GM21737 (cell line): ENCODE measurements at regions not wholly inside any gene's neighbourhood (a gene's known extent, or its start where the extent isn't known, plus 50 kb on each side); places are given as distances from the start of the nearest gene placed in this dataset.
"Not testable (repeated sequence)": the region's sequence is repeated elsewhere in the genome, so short reads cannot be mapped to it uniquely, and the experiment has no call there.

Source experiments
- ATAC-seq: cut with Tn5 transposase; IDR thresholded peaks from one replicate; pipeline ENCODE4 v1.9.1; 2021; ENCODE audit warnings: mild to moderate bottlenecking, moderate library complexity; ENCODE audit not compliant: unreplicated experiment

DNA sequence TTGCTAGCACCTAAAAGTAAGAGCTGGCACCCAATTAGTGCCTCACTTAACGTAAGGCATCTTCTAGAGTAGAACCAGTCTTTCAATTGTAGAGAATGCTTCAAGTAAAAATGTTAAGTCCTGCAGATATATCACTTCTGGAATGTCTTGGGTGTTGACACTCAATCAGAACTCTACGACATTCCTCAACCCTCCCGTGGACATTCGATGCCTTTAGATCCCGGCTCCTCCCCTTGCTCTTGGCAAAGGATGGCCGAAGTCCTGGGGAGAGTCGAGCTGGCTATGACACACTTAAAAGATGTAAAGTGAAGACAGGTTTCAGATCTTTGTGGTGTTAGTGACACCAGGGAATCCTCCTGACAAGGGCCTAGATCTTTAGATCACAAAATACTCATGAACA, 87.5 kb upstream of the ERCC6L2 start:
- no peak for ATAC-seq

DNA sequence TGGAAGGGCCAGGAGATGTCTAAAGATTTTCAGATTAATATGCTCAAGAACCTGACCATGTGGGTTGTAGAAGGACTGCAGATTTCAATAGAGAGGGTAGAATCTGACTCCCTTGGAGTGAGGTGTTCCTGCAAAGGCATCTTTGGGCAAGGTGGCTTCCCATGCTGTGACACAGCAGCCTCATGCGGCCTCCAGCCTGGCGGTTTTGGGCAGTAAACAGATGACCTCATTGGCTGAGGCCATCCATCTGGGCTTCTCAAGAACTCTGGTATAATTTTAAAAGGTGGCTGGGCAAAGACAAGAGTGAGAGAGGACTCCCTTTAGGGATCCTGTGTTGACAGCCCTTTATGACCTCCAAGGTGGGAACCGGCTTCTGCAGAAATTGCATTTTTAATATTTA, 90.3 kb upstream of the ERCC6L2 start:
- ATAC-seq: no peak

DNA sequence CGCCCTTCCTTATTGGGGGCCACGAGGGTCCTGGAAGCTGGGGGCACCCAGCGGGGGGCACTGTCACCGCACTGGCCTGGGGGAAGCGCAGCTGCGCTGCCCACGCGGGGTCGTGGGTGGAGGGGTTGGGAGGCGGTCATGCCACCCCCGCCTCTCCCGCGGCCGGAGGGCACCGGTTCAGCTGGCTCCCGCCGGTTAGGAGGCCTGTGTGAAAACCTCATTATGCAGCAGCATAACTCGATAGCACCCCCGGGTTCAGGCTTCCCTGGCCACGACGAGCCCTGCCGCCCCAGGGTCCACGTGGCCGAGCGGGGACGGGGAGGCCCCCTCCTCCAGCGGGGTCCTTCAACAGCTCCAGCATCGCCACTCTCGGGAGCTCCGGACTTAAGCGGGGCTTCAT, 91.2 kb upstream of the ERCC6L2 start:
- ATAC-seq: no peak

DNA sequence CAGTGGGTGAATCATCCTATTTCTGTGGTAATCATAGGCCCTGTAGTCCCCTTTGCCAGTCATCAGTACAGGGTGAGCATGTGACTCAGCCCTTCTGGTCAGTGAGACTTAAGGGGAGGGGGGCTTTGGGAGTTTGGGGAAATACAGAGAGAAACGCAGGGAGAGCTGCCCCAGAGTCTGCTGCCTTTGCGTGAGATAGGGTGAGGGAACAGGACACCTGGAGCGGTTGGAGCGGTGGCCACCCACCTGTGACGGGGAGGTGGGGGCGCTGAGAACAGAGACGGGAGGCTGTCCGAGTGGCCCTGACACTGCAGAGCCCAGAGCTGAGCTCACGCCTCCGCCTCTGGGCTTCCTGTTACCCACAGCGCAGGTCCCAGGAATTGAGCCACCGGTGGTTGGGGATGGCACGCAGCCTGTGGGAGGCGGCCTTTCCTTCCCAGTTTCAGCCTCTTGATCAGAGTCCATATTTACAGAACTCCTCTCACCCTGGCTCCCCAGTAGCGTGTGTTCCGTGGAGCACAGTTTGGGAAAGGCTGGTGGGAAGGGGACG, 92.0 kb upstream of the ERCC6L2 start:
- ATAC-seq: no peak

DNA sequence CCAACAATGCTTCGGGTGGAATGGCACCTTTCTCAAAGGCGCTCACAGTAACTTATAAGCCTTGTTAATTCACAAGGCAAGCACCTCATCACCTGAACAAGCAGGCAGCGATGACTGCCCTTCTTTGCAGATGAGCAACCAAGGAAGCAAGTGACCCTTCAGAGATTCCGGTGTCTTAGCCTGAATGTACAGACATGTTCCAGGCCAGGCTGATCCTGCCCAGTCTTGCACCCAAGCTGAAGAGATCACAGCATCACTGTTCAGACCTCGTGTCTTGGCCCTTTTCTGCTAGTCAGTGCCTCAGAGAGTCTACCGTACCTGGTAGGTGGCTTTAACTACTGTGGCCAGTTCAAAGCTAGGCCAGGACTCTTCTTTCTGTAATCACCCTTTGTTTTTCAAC, 94.7 kb upstream of the ERCC6L2 start:
- no peak for ATAC-seq

DNA sequence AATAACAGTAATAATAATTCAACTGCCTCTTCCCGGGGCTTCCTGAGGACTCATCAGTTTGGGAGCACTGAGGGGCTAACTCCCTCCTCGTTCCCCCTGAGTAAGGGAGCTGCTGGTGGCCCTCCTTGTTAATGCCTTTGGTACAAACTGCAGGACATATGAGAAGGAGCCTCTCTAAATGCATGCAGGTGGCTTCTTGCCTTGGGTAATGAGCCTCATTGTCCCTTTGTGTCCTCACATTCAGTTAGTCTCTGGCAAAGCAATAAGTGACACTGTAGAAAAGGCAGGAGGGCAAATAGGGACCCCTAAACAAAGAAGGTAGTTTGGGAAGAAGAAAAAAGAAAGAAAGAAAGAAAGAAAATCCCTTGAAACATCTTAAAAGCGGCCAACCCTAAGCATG, 95.4 kb upstream of the ERCC6L2 start:
- ATAC-seq: no peak

DNA sequence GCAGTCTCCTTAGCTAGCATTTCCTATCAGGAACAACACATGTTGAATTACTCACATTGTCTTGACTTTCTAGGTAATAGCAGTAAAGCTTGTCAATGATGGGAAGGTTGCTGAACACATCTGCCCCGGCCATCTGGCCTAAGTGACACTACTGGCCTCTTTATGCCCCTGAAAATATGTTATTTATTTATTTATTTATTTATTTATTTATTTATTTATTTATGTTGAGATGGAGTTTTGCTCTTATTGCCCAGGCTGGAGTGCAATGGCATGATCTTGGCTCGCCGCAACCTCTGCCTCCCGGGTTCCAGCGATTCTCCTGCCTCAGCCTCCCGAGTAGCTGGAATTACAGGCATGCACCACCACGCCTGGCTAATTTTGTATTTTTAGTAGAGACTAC, 95.9 kb upstream of the ERCC6L2 start:
- not testable (repeated sequence) for ATAC-seq

DNA sequence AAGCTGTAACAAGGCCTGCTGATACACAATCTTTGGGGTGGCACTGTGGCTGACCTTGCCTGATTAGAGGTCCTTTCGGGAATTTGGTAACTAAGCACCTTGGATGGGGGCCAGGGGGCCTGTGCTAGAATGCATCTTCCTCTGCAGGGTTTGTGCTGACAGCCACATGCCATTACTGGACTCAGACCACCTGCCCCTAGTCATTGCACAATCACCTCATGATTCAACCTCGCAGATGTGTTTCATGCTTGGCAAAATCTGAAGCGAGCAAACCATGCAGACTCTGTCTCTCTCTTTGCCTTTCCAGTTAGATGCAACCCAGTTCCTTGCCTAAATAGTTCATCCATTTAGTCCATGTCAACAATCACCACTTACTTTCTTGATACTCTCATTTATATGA, 96.5 kb upstream of the ERCC6L2 start:
- no peak for ATAC-seq

DNA sequence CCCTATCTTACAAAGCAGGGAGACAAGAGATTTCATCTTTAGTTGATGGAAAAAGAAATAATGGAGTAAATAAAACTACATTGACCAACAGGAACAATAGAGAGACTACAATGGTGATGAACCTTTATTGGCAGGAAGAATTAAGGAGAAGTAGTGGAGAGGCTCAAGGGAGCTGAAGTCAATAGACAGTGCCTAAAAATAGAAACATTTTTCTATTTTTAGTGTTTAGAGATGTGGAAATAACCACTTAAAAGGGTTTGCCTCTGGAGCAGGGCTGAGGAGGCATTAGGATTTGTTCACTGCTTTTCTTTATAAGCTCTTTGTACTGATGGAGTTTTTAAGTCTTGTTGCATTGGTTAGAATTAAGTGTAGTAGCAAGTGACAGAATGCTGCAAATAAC, 98.4 kb upstream of the ERCC6L2 start:
- ATAC-seq: no peak

DNA sequence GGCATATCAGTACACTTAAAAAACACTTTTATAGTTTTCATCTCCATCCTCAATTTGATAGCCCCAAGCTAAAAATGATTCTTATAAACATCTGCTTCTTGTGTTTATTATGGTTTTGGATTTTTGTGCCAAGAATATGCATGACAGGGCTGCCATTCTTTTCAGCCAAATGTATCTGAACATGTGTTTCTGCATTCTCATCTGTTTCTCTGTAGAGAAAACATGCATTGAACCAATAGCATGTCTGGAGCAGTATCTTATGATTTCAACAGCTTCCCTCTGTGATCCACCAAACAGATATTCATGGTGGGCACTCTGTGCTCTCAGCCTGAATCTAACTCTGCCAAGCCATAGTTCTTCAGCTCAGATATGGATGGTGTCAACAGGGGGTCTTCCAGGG, 99.3 kb upstream of the ERCC6L2 start:
- ATAC-seq: no peak

DNA sequence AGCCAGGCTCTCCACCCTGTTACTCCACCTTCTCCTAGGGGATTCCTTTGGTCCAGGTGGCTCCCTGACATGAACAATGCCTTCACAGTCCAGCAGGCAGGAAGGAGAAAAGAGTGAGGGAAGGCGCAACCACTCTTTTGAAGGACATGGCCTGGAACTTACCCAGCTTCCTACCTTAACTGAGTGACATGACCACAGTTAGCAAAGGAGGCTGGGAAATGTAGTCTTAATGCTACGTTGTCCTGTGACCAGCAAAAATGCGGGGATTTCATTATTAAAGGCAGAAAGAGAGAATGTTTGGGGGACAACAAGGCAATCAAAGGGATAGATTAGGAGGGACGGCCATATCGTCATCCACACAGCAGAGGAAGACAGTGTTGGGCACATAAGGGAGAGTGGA, 100.3 kb upstream of the ERCC6L2 start:
- no peak for ATAC-seq

DNA sequence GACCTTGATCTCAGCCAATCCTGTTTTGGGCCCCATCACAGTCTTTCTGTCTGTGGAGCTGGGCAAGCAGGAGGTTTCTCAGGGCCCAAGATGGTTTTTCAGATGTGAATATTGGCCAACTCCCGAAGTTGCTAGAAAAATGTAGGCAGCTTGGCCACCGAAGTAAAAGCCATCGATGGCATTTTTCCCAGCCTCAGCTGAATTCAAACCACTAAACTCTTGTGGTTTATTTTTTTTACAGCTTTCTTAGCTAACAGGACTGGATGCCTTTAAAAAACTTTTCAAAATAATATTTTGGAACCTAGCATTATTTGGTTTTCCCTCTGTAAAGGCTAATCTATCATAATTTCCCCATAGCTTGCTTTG, 102.5 kb upstream of the ERCC6L2 start:
- ATAC-seq: no peak

DNA sequence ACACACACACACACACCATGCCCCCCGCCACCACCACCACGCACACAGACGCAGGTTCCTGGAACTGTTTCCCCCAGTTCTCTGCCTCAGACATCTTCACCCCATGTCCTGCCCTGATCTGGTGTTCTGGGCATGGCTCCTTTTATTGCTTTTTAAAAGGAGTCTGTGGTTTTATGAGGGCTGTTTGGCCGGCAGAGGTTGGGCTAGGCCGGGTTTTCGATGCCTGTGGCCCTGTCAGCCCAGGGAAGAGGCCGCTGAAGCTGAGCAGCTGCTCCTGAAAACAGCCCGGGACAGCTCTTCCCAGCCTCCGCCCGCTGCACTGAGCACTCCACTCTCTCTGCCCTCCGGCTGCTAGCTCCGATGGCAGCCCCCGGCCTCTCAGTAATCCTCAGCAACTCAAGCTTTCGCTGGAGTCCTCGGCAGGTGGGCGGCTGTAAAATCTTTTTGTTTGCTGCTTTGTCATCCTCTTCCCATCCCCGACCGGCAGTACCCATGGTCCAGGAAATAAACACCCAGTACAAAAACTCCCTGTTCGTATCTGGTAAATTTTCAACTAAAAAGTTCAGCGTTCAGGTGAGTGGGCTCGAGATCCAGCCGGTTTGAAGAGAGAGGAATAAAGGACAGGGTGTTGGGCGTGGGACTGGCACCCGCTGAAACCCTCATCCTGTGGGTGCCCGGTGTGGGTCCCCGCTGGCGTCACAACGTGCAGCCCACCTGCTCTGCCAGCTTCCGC, 103.0 kb upstream of the ERCC6L2 start:
- no peak for ATAC-seq

DNA sequence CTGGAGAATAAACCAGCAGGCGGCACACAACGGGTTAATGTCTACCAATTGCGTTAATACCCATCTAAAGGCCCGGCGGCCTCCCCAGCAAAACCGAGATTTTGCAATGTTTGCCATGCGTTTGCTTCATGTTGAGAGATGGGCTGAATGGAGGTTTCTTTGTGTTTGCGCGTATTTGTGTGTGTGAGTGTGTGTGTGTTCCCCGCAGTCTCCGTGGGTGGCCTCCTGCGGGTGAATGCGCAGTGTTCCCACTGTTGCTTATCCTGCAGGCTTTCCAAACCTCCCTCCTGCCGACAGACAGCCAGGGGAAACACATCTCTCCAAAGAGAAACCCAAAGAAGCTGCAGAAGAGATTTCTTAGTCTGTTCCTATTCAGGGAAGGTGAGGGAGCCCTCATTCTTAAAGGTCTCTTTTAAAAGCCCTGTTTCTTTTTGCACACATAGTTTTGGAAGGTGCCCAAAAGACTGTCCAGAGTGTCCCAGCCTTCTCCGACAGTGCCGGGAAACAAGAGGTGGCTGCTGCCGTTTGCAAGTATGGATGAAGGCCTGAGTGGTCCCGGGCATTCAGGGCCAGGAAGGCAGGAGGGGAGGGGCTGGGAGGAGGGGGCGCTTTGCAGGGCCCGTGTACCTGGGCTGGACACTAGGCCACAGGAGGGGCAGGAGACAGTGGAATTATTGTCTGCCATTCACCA, 103.8 kb upstream of the ERCC6L2 start:
- ATAC-seq: no peak

DNA sequence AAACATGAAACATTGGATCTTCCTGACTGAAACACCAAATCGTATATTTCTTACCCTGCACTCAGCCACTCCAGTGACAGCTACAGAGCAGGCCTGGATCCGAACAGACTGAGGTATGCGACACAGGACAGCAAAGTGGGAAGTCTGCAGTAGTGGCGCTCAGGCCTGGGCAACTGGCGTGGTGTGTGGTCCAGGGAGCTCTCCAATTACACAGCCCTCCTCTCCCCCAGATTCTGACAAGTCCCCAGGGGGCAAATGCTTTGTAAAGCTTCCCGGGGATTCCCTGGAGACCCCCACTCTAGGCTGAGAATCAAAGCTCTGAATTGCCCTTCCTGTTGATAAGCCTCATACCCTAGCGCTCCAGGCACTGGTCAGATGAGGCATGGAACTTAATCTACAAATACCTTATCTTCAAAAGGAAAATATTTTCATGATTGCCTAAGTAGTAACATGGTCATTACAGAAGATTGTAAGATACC, 104.8 kb upstream of the ERCC6L2 start:
- ATAC-seq: no peak

DNA sequence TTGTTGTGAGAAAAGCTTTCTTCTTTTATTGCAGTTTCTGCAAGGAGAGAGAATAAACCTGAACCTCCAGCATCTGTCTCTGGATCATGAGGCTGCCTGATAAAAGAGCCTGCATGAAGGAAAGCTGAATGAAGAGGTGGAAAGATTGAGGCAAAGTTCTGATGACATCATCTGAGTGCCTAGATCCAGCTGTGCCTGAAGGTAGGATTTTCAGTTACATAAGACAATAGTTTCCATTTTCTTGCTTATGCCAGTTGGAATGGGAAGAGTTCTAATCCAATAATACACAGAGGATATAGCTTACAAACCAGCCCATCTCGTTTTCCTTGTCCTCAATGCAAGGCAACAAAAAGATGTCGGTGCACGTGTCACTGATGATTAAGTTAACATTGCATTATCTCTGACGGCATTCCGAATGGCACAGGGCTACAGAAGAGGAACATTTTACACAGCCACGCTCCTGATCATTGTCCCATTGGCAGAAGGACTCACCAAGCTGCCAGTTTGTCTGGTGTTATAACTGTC, 105.5 kb upstream of the ERCC6L2 start:
- no peak for ATAC-seq

DNA sequence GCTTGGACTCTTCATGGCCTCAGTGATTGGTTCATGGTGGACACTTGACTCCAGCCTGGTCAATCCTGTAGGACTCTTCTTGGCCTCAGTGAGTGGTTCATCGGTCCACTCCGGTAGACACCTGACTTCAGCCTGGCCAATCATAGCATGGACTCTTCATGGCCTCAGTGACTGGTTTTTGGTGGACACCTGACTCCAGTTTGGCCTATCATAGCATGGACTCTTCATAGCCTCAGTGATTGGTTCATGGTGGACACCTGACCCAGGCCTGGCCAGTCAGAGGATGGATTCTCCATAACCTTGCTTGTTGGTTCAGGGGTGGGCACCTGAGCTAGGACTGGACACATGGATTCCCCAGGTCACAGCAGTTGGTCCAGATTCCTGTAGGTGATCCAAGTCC, 106.0 kb upstream of the ERCC6L2 start:
- ATAC-seq: no peak

DNA sequence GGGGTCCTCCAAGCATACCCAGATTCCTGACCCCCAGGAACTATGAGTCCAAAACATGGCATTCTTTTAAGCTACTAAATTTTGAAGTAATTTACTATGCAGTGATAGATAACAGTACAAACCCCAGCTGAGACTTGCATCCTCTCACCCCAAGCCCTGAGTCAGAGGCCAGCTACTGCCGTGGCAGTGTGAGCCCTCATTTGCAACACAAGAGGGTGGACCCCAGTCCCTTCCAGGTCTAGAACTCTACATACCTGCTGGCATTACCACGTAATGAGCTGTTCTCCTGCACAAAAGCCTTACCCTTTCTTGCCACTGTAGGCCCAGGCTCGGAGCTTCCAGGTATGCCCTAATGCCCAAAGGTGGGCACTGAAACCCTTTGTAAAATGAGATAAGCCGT, 108.6 kb upstream of the ERCC6L2 start:
- ATAC-seq: no peak

DNA sequence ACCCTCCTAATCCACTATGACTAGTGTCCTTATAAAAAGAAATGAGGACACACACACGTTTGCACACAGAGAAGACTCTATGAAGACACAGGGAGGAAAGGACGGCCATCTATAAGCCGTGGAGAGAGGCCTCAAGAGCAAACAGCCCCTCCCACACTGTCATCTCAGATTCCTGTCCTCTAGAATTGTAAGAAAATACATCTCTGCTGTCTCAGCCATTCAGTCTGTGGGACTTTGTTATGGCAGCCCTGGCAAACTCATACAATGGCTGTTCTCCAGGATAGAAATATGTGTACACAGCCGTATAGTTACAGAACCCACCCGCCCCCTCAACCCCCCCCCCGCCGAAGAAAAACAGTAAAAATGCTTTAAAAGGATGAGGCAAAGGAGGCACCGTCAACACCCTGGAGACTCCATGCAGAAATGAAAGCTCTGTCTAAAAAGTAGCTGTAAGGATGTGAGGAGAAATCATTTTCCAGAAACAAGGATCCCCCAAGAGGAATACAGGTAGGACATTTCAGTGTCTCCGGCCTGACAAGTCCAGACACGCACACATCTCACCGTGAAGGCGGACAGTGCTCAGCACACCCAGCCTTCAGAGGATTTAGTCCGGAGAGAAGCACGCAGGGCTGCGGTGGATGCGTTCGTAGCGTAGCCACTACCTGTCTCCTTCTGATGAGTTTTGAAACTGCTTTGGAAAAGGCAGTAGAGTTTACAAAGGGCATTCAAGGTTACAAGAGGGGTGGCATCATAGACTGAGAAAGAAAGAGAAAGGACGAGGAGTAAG, 110.8 kb upstream of the ERCC6L2 start:
- ATAC-seq: no peak

DNA sequence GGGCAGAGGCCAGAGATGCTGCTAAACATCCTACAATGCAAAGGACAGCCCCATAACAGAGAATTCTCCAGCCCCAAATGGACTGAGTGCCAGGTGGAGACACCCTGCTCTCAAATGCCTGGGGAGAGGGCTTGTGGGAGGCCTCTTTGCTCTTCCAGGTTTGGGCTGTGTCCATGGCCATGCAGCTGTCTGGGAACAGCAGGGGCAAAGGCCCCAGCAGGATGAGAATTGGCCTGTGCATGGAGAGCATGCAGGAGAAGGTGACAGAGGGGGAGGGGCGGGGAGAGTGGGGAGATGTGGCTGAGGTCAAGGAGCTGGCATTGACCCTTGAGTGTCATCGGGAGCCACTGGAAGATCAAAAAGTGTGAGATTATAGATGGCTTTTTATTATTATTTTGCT, 111.5 kb upstream of the ERCC6L2 start:
- ATAC-seq: no peak

DNA sequence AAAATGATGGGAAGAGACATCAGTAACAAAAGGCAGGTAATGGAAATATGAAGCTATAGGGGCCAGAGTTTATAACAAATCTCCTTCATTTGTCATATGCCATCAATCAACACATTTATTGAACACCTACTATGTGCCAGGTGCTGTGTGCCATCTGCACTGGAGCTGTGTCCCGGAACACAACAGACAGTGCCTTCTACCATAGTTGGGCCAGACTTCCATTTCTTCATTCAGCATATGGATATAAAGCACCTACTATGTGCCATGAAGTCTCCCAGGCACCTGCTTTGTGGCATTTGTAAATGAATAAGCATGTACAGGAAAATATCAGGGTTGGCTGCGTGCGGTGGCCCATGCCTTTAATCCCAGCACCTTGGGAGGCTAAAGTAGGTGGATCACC, 112.5 kb upstream of the ERCC6L2 start:
- no peak for ATAC-seq
